Neural progenitor cell (in vitro differentiated cells): ENCODE measurements at regions not wholly inside any gene's neighbourhood (a gene's known extent, or its start where the extent isn't known, plus 50 kb on each side); places are given as distances from the start of the nearest gene placed in this dataset.

ENCODE experiments used
- DNase-seq: peaks from one replicate; pipeline ENCODE4 v3.0.0-alpha.2; 2016; ENCODE audit warnings: low spot score
- H2AFZ ChIP-seq: fragments of 200-600 bp; sonication (generic); replicated peaks from 2 replicates; pipeline ENCODE4 v1.6.1; 2016; ENCODE audit warnings: antibody characterized with exemption
- H3F3A ChIP-seq: fragments of 200-600 bp; sonication (generic); 2 replicates; pipeline ENCODE4 v1.6.1; 2016; ENCODE audit warnings: antibody characterized with exemption, low read depth
- H3K27ac ChIP-seq: fragments of 200-600 bp; sonication (generic); 2 replicates; pipeline ENCODE4 v1.5.1; 2016; ENCODE audit warnings: mild to moderate bottlenecking
- H3K27me3 ChIP-seq: fragments of 200-600 bp; sonication (generic); 2 replicates; pipeline ENCODE4 v1.6.1; 2016; ENCODE audit warnings: mild to moderate bottlenecking, moderate library complexity
- H3K36me3 ChIP-seq: fragments of 200-600 bp; sonication (generic); 2 replicates; pipeline ENCODE4 v1.5.1; 2016
- H3K4me1 ChIP-seq: fragments of 200-600 bp; sonication (generic); 2 replicates; pipeline ENCODE4 v1.6.1; 2016; ENCODE audit warnings: mixed run types
- H3K4me2 ChIP-seq: fragments of 200-600 bp; sonication (generic); 2 replicates; pipeline ENCODE4 v1.6.1; 2016
- H3K4me3 ChIP-seq: fragments of 200-600 bp; sonication (generic); 2 replicates; pipeline ENCODE4 v1.5.1; 2016
- H3K79me2 ChIP-seq: fragments of 200-600 bp; sonication (generic); 2 replicates; pipeline ENCODE4 v1.6.1; 2016; ENCODE audit warnings: low read depth
- H3K9ac ChIP-seq: fragments of 200-600 bp; sonication (generic); 2 replicates; pipeline ENCODE4 v1.6.1; 2016
- H3K9me3 ChIP-seq: fragments of 200-600 bp; sonication (generic); 2 replicates; pipeline ENCODE4 v1.5.1; 2016; ENCODE audit warnings: low read depth
- H4K20me1 ChIP-seq: fragments of 200-600 bp; sonication (generic); 2 replicates; pipeline ENCODE4 v1.6.1; 2016; ENCODE audit warnings: low read depth
- H3K27ac Mint-ChIP-seq: 3 replicates; pipeline ENCODE4 v1.8.0; 2021; ENCODE audit warnings: mixed read lengths
- H3K27me3 Mint-ChIP-seq: 2 replicates; pipeline ENCODE4 v1.8.0; 2022; ENCODE audit warnings: low read depth, mild to moderate bottlenecking, inconsistent platforms, moderate library complexity, mixed read lengths; ENCODE audit not compliant: insufficient read depth
- H3K36me3 Mint-ChIP-seq: 3 replicates; pipeline ENCODE4 v1.8.0; 2021; ENCODE audit warnings: mixed read lengths
- H3K4me1 Mint-ChIP-seq: 3 replicates; pipeline ENCODE4 v1.8.0; 2021; ENCODE audit warnings: mixed read lengths
- H3K4me3 Mint-ChIP-seq: 3 replicates; pipeline ENCODE4 v1.8.0; 2021; ENCODE audit warnings: mild to moderate bottlenecking, moderate library complexity, mixed read lengths
- H3K9me3 Mint-ChIP-seq: 3 replicates; pipeline ENCODE4 v1.8.0; 2020; ENCODE audit warnings: mixed read lengths
- CTCF ChIP-seq: fragments of 200-600 bp; sonication (generic); IDR thresholded peaks from 2 replicates; pipeline ENCODE4 v1.5.1; 2017; ENCODE audit warnings: antibody characterized with exemption, mild to moderate bottlenecking
- EZH2 ChIP-seq: fragments of 200-600 bp; sonication (generic); IDR thresholded peaks from 2 replicates; pipeline ENCODE4 v1.6.1; 2017; ENCODE audit warnings: antibody characterized with exemption, mild to moderate bottlenecking, moderate library complexity
- EZH2phosphoT487 ChIP-seq: fragments of 200-600 bp; sonication (generic); IDR thresholded peaks from 2 replicates; pipeline ENCODE4 v1.6.1; 2017; ENCODE audit warnings: antibody characterized with exemption

- no peaks in the 10 kb centered on the region for H3F3A ChIP-seq
- H3K4me1 ChIP-seq, result no peaks in the 10 kb centered on the region
- no peak overlapping the region for H3K4me2 ChIP-seq
- DNase-seq, result no peak
- TF ChIP-seq EZH2 (no peak), CTCF (no peak), EZH2phosphoT487 (no peak)
- Mint-ChIP-seq H3K27me3 (peaks cover 6% of the 10 kb centered on the region), H3K4me1 (peaks cover 7% of the 10 kb centered on the region), H3K36me3 (no peaks in the 10 kb centered on the region), H3K9me3 (peaks cover 3% of the 10 kb centered on the region), H3K27ac (no peak overlapping the region), H3K4me3 (no peak overlapping the region)
- no peak overlapping the region for H2AFZ ChIP-seq
- H3K9ac ChIP-seq, result no peak overlapping the region
- no peaks in the 10 kb centered on the region for H3K9me3 ChIP-seq
- no peaks in the 10 kb centered on the region for H3K27me3 ChIP-seq
- H3K36me3 ChIP-seq, result no peaks in the 10 kb centered on the region
- no peak overlapping the region for H3K27ac ChIP-seq
- no peaks in the 10 kb centered on the region for H3K79me2 ChIP-seq
- no peak overlapping the region for H3K4me3 ChIP-seq
- H4K20me1 ChIP-seq, result no peaks in the 10 kb centered on the region
Observed at GRCh38 chr10:3837647-3838459, 52.8 kb upstream of the KLF6 start.

GRCh38 chr10:3836222-3836820 is 51.3 kb upstream of the KLF6 start:
- Mint-ChIP-seq H3K4me3 (no peak overlapping the region), H3K4me1 (peaks cover 10% of the 10 kb centered on the region), H3K36me3 (no peaks in the 10 kb centered on the region), H3K27me3 (peaks cover 6% of the 10 kb centered on the region), H3K27ac (no peak overlapping the region), H3K9me3 (peaks cover 4% of the 10 kb centered on the region)
- Histone ChIP-seq H3K36me3 (no peaks in the 10 kb centered on the region), H3K27ac (no peak overlapping the region), H4K20me1 (no peaks in the 10 kb centered on the region), H3K4me2 (no peak overlapping the region), H3F3A (no peaks in the 10 kb centered on the region), H3K4me3 (no peak overlapping the region), H3K79me2 (no peaks in the 10 kb centered on the region), H2AFZ (no peak overlapping the region), H3K27me3 (no peaks in the 10 kb centered on the region), H3K9me3 (no peaks in the 10 kb centered on the region), H3K4me1 (no peaks in the 10 kb centered on the region), H3K9ac (no peak overlapping the region)
- TF ChIP-seq EZH2, result no peak
- DNase-seq, result no peak

DNA sequence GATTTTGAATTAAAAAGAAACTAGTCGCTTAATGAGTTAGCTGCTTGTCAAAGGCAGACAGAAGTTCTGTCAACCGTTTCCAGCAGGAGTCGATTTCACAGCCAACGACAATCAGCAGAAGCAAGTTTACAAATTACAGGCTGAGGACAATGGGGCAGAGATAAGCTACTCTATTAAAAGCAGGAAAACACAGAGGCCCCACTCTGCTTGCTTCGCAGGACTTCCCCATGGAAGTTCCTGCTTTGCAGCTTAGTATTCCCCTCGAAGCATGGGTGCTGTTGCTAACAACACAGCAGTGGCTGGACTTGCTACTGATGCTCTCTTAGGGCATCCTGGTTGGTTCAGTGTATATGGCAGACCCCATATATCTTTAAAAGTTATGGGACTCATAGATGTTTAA is 50.8 kb upstream of the KLF6 start:
- no peak overlapping the region for H3K4me2 ChIP-seq
- no peaks in the 10 kb centered on the region for H3F3A ChIP-seq
- H3K4me3 ChIP-seq, result no peak overlapping the region

More for the DNA sequence above, 50.8 kb upstream of the KLF6 start:
- H3K27me3 Mint-ChIP-seq, result peaks cover 6% of the 10 kb centered on the region
- no peak overlapping the region for H3K4me3 Mint-ChIP-seq
- no peaks in the 10 kb centered on the region for H3K27me3 ChIP-seq
- H4K20me1 ChIP-seq, result no peaks in the 10 kb centered on the region
- H3K79me2 ChIP-seq, result no peaks in the 10 kb centered on the region
- no peak overlapping the region for H3K9ac ChIP-seq
- peaks cover 10% of the 10 kb centered on the region for H3K4me1 Mint-ChIP-seq
- H3K27ac Mint-ChIP-seq, result no peak overlapping the region
- peaks cover 4% of the 10 kb centered on the region for H3K9me3 Mint-ChIP-seq
- no peak overlapping the region for H3K27ac ChIP-seq
- H3K9me3 ChIP-seq, result no peaks in the 10 kb centered on the region
- no peak overlapping the region for H2AFZ ChIP-seq
- no peak for DNase-seq
- no peaks in the 10 kb centered on the region for H3K36me3 ChIP-seq
- H3K4me1 ChIP-seq, result no peaks in the 10 kb centered on the region
- H3K36me3 Mint-ChIP-seq, result no peaks in the 10 kb centered on the region
- TF ChIP-seq CTCF (no peak), EZH2phosphoT487 (no peak), EZH2 (no peak)
